Effector memory CD4-positive, alpha-beta T cell (primary cell): ENCODE measurements at regions not wholly inside any gene's neighbourhood (a gene's known extent, or its start where the extent isn't known, plus 50 kb on each side); places are given as distances from the start of the nearest gene placed in this dataset.

ENCODE experiments used
- DNase-seq, 3 donors: peaks; one replicate each; pipeline ENCODE4 v3.0.0-alpha.2; 2020
- H3K27ac ChIP-seq: 2 replicates; pipeline ENCODE4 v1.7.0; 2013; ENCODE audit warnings: mild to moderate bottlenecking, low read length, moderate library complexity; ENCODE audit not compliant: insufficient read depth, poor library complexity, severe bottlenecking
- H3K27me3 ChIP-seq: replicated peaks from 2 replicates; pipeline ENCODE4 v1.7.0; 2013; ENCODE audit warnings: mild to moderate bottlenecking, low read length; ENCODE audit not compliant: insufficient read depth, control insufficient read depth, poor library complexity, severe bottlenecking
- H3K36me3 ChIP-seq: 2 replicates; pipeline ENCODE4 v1.7.0; 2013; ENCODE audit warnings: mild to moderate bottlenecking, low read length, moderate library complexity; ENCODE audit not compliant: control insufficient read depth, insufficient read depth
- H3K4me1 ChIP-seq: 2 replicates; pipeline ENCODE4 v1.7.0; 2013; ENCODE audit warnings: low read length, mild to moderate bottlenecking; ENCODE audit not compliant: control insufficient read depth, insufficient read depth, poor library complexity, severe bottlenecking
- H3K4me3 ChIP-seq: 2 replicates; pipeline ENCODE4 v1.7.0; 2013; ENCODE audit warnings: low read length, low read depth, mild to moderate bottlenecking; ENCODE audit not compliant: insufficient read depth, poor library complexity, severe bottlenecking
- H3K9me3 ChIP-seq: 2 replicates; pipeline ENCODE4 v1.7.0; 2013; ENCODE audit warnings: mild to moderate bottlenecking, low read length, moderate library complexity; ENCODE audit not compliant: control insufficient read depth

- no peaks in the 10 kb centered on the region for H3K9me3 ChIP-seq
- H3K4me3 ChIP-seq: no peak overlapping the region
- H3K4me1 ChIP-seq: no peaks in the 10 kb centered on the region
- no peaks in the 10 kb centered on the region for H3K27me3 ChIP-seq
- no peak overlapping the region for H3K27ac ChIP-seq
- DNase-seq: no peak
- H3K36me3 ChIP-seq: no peaks in the 10 kb centered on the region
These were observed 264.4 kb downstream of the MTX2 start for GRCh38 chr2:176533505-176534193.

- no peak for DNase-seq
- no peaks in the 10 kb centered on the region for H3K4me1 ChIP-seq
- H3K4me3 ChIP-seq: no peak overlapping the region
- H3K27me3 ChIP-seq: no peaks in the 10 kb centered on the region
- H3K9me3 ChIP-seq: no peaks in the 10 kb centered on the region
- H3K27ac ChIP-seq: no peak overlapping the region
- H3K36me3 ChIP-seq: no peaks in the 10 kb centered on the region
These were observed 265.7 kb downstream of the MTX2 start for GRCh38 chr2:176534798-176535466.

GRCh38 chr2:176535467-176536113 lies 266.3 kb downstream of the MTX2 start:
- no peak overlapping the region for H3K27ac ChIP-seq
- DNase-seq: no peak

GRCh38 chr2:176536439-176537133 lies 267.3 kb downstream of the MTX2 start:
- H3K27me3 ChIP-seq: no peaks in the 10 kb centered on the region
- H3K27ac ChIP-seq: no peak overlapping the region
- no peak for DNase-seq
- H3K9me3 ChIP-seq: no peaks in the 10 kb centered on the region
- no peaks in the 10 kb centered on the region for H3K4me1 ChIP-seq
- no peaks in the 10 kb centered on the region for H3K36me3 ChIP-seq
- no peak overlapping the region for H3K4me3 ChIP-seq

More at GRCh38 chr2:176535467-176536113, 266.3 kb downstream of the MTX2 start:
- Histone ChIP-seq H3K27me3 (no peaks in the 10 kb centered on the region), H3K9me3 (no peaks in the 10 kb centered on the region), H3K4me1 (no peaks in the 10 kb centered on the region), H3K36me3 (no peaks in the 10 kb centered on the region), H3K4me3 (no peak overlapping the region)

GRCh38 chr2:176537932-176538331 lies 268.7 kb downstream of the MTX2 start:
- Histone ChIP-seq H3K4me1 (no peaks in the 10 kb centered on the region), H3K27ac (no peak overlapping the region)
- no peak for DNase-seq

GRCh38 chr2:176540995-176541394 lies 271.8 kb downstream of the MTX2 start:
- Histone ChIP-seq H3K27me3 (no peaks in the 10 kb centered on the region), H3K36me3 (no peaks in the 10 kb centered on the region), H3K4me1 (no peaks in the 10 kb centered on the region), H3K4me3 (no peak overlapping the region), H3K9me3 (no peaks in the 10 kb centered on the region), H3K27ac (no peak overlapping the region)
- DNase-seq: no peak

More at GRCh38 chr2:176537932-176538331, 268.7 kb downstream of the MTX2 start:
- no peaks in the 10 kb centered on the region for H3K36me3 ChIP-seq
- H3K4me3 ChIP-seq: no peak overlapping the region
- H3K27me3 ChIP-seq: no peaks in the 10 kb centered on the region
- no peaks in the 10 kb centered on the region for H3K9me3 ChIP-seq

- H3K4me1 ChIP-seq: no peaks in the 10 kb centered on the region
- no peak overlapping the region for H3K27ac ChIP-seq
- no peaks in the 10 kb centered on the region for H3K36me3 ChIP-seq
- DNase-seq: no peak
- no peaks in the 10 kb centered on the region for H3K9me3 ChIP-seq
- no peaks in the 10 kb centered on the region for H3K27me3 ChIP-seq
- H3K4me3 ChIP-seq: no peak overlapping the region
These were observed 273.2 kb downstream of the MTX2 start for GRCh38 chr2:176542476-176542875.

- Histone ChIP-seq H3K27me3 (no peaks in the 10 kb centered on the region), H3K4me1 (no peaks in the 10 kb centered on the region), H3K9me3 (no peaks in the 10 kb centered on the region), H3K4me3 (no peak overlapping the region), H3K27ac (no peak overlapping the region), H3K36me3 (no peaks in the 10 kb centered on the region)
- no peak for DNase-seq
These were observed 275.3 kb downstream of the MTX2 start for GRCh38 chr2:176544557-176544956.

GRCh38 chr2:176544991-176545956 lies 276.0 kb downstream of the MTX2 start:
- no peak for DNase-seq
- H3K36me3 ChIP-seq: no peaks in the 10 kb centered on the region
- H3K9me3 ChIP-seq: no peaks in the 10 kb centered on the region
- no peak overlapping the region for H3K27ac ChIP-seq
- no peaks in the 10 kb centered on the region for H3K27me3 ChIP-seq
- H3K4me3 ChIP-seq: no peak overlapping the region
- H3K4me1 ChIP-seq: no peaks in the 10 kb centered on the region
